Caki2 (cell line): ENCODE measurements at regions not wholly inside any gene's neighbourhood (a gene's known extent, or its start where the extent isn't known, plus 50 kb on each side); places are given as distances from the start of the nearest gene placed in this dataset.
"Not testable (repeated sequence)": the region's sequence is repeated elsewhere in the genome, so short reads cannot be mapped to it uniquely, and the experiment has no call there.

Experiments
- DNase-seq: peaks from one replicate; pipeline ENCODE4 v3.0.0-alpha.2; 2015; ENCODE audit warnings: low read depth
- in situ Hi-C: cut with HindIII; loops from 2 replicates; pipeline ENCODE4 v1.10.0; 2016; ENCODE audit warnings: low sequenced_read_pairs, low pct_unique_long_range_greater_than_20kb, mixed read lengths

GRCh38 chr11:37973941-37974340, 1375.9 kb upstream of the RAG2 start:
- no peak for DNase-seq

GRCh38 chr11:37972691-37973090, 1374.7 kb upstream of the RAG2 start:
- DNase-seq, result no peak
- in situ Hi-C loops, result no loop called here

More at GRCh38 chr11:37973941-37974340, 1375.9 kb upstream of the RAG2 start:
- in situ Hi-C loops, result no loop called here

DNA sequence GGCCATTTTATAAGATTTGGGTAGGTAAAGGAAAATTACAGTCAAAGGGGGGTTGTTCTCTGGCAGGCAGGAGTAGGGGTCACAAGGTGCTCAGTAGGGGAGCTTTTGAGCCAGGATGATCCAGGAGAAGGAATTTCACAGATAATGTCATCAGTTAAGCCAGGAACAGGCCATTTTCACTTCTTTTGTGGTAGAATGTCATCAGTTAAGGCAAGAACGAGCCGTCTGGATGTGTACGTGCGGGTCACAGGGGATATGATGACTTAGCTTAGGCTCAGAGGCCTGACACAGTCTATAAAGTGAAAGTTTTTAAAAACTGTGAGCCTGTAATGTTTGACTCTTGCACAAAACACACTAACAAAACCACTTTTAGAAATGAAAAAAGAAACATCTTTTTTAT, 1371.3 kb upstream of the RAG2 start:
- in situ Hi-C loops, DNase-seq: not testable (repeated sequence)

DNA sequence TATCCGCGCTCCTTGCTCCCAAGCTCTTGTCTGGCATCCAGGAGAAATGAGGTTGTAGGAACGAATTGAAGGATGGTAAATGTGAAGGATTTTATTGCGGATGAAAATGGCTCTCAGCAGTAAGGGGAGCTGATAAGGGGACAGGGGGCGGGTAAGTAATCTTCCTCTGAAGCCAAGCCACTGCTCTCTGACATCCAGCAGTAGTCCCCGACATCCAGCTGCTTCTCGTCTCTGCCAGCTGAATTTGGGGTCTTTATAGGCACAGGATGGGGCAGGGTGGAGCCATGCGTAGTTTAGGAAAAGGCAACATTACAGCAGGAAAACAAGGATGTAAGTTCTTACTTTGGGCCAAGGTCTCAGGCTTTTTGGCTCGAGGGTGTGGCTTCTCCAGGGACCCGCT, 1370.1 kb upstream of the RAG2 start:
- in situ Hi-C loops, result no loop called here
- no peak for DNase-seq

- in situ Hi-C loops, result no loop called here
Measured at GRCh38 chr11:37967635-37968034, 1369.6 kb upstream of the RAG2 start.

GRCh38 chr11:37963440-37963839, 1365.4 kb upstream of the RAG2 start:
- in situ Hi-C loops, result no loop called here

More at GRCh38 chr11:37967635-37968034, 1369.6 kb upstream of the RAG2 start:
- no peak for DNase-seq

DNA sequence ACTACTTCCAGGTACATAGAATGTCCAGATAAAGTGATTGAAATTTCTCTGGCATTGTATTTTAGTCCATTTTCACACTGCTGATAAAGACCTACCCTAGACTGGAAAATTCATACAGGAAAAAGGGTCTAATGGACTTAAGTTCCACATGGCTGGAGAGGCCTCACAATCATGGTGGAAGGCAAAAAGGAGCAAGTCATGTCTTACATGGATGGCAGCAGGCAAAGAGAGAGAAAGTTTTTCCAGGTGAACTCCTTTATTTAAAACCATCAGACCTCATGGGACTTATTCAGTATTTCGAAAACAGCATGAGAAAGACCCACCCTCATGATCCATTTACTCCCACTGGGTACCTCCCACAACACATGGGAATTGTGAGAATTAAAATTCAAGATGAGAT, 1359.7 kb upstream of the RAG2 start:
- DNase-seq, result no peak
- in situ Hi-C loops, result no loop called here

More at GRCh38 chr11:37963440-37963839, 1365.4 kb upstream of the RAG2 start:
- DNase-seq, result no peak

DNA sequence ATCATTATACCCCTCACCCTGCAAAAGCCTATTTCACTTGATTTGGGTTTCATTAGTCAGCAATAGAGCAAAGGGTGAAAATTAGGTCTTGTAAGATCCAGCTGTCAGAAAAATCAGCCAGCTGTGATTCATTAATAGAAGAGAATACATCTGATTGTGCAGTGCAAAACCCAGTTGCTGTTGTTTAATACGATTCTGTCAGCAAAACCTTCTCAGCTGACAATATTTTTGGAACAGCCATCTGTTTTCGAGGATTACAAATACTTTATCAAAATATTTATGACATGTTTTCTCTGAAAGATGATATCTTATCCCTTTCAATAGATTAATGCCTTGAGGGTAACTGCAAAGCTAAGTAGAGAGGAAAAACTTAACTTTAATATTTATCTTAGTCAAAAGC, 1354.0 kb upstream of the RAG2 start:
- in situ Hi-C loops, result no loop called here
- DNase-seq, result no peak

DNA sequence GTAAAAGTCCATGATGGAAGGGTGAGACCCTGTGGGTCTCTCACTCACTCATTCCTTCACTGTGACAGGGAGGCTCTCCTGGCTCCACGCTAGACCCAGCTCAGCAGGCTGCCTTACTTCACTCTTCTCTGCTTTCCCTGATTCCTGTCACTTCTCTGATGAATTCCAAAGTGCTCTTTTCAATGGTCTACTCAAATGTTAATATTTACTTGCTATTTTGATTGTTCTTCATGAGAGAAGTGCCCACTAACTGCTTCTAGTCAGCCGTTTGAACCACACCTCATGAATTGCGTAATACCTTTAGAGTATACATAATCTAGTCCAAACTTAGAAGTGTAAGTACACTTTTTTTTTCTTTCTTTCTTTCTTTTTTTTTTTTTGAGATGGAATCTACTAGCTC, 1350.2 kb upstream of the RAG2 start:
- in situ Hi-C loops, result no loop called here
- DNase-seq, result no peak

DNA sequence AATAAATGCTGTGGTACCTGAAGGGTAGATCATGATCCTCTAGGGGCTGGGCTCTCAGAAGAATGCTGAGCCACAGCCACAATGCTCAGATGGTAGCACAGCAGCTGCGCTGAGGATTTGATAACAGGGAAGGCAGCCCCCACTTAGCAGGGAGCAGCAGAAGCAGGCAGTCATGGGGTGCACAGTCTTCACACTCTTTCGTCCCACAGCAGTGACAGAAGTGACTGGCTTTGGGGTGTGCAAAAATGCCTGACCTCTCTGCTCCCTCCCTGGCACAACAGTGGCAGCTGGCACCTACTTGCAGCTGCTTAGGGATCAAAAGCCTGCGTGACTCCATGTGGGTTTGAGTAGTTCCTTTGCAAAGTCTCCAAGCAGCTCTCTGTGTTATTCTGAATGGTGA, 1349.8 kb upstream of the RAG2 start:
- no peak for DNase-seq
- in situ Hi-C loops, result no loop called here

GRCh38 chr11:37946155-37946766, 1348.2 kb upstream of the RAG2 start:
- in situ Hi-C loops, result no loop called here
- peak; percentile 14 for DNase-seq

DNA sequence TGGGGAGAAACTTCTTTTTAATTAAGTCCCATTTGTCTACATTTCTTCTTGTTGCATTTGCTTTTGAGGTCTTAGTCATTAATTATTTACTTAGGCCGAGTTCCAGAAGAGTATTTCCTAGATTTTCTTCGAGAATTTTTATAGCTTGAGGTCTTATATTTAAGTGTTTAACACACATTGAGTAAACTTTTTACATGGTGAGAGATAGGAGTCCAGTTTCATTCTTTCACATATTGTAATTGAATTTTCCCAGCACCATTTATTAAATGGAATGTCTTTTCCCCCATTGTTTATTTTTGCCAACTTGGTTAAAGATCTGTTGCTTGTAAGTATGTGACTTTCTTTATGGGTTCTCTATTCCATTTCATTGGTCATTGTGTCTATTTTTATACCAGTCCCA, 1344.0 kb upstream of the RAG2 start:
- in situ Hi-C loops, result no loop called here
- DNase-seq, result no peak

DNA sequence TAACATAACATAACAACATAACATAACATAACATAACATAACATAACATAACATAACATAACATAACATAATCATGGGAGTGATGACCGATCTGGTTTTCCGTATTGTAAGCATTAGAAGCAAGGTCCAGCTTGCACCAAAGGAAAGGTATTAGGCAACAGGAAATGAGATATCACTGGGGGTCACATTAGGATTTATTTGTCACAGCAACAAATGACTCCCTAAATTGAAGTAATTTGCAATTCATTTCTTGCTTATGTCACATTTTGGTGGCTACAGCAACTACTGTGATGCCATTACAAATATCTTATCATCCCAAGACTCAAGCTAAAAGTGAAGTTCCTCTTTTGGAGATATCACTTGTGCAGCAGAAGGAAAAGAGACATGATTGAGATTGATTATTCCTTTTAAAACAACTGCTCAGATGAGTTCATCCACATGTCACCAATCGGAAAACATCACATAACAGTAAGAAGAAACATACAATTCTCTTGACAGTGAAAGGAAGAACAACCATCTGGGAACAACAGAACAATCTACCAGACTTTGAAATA, 1331.1 kb upstream of the RAG2 start:
- in situ Hi-C loops, result no loop called here

GRCh38 chr11:37926772-37927171, 1328.7 kb upstream of the RAG2 start:
- DNase-seq, result no peak
- in situ Hi-C loops, result no loop called here

More for the DNA sequence above, 1331.1 kb upstream of the RAG2 start:
- DNase-seq, result no peak

- no peak for DNase-seq
- in situ Hi-C loops, result no loop called here
Measured at GRCh38 chr11:37916331-37916730, 1318.3 kb upstream of the RAG2 start.

GRCh38 chr11:37914859-37915258, 1316.8 kb upstream of the RAG2 start:
- in situ Hi-C loops, result no loop called here

GRCh38 chr11:37908219-37908548, 1310.1 kb upstream of the RAG2 start:
- no peak for DNase-seq
- in situ Hi-C loops, result no loop called here

More at GRCh38 chr11:37914859-37915258, 1316.8 kb upstream of the RAG2 start:
- DNase-seq, result no peak

DNA sequence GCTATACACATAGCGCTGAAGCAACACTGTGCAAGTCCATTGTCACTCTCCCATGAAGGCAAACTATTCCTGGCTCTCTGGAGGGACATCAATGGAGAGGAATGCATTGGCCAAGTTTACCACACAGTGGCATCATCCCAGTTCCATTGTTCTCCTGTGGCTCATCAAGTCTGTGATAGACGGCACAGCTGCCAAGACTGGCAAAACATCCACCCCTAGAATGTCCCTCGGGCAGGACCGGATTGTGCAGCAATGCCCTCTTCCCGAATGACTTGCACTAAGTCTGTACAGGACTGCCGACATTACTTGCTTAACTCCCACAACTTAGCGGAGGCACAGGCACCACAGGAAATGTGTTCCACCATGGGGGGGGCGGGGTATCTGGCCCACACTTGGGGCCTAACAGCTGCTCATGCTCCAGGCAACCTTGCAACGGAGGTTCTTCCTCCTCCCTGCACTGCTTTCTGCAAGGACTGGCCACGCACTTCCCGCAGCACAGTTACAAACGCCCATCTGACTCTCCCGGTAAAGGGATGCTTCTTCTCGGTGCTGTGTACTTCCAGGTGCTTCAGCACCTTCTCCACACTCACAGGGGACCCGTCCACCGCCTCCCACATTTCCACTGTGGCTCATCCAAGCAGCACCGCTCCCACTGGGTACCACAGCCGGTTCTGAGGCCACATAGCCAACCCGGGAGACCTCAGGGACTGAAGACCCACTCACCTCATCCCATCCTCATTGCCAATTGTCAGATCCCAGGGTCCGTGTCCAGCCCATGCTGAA, 1309.6 kb upstream of the RAG2 start:
- in situ Hi-C loops, result no loop called here
- no peak for DNase-seq

GRCh38 chr11:37905707-37906417, 1307.8 kb upstream of the RAG2 start:
- in situ Hi-C loops, result no loop called here
- no peak for DNase-seq
